BE2C (cell line): ENCODE measurements at regions not wholly inside any gene's neighbourhood (a gene's known extent, or its start where the extent isn't known, plus 50 kb on each side); places are given as distances from the start of the nearest gene placed in this dataset.
"Not testable (repeated sequence)": the region's sequence is repeated elsewhere in the genome, so short reads cannot be mapped to it uniquely, and the experiment has no call there.

Experiments used
- DNase-seq: peaks from one replicate; pipeline ENCODE4 v3.0.0-alpha.2; 2020
- H3K27me3 ChIP-seq: fragments of 250-450 bp; sonication (Bioruptor Pico); 2 replicates; pipeline ENCODE4 v1.5.1; 2020; ENCODE audit warnings: mild to moderate bottlenecking
- H3K36me3 ChIP-seq: fragments of 250-450 bp; sonication (Bioruptor Pico); 2 replicates; pipeline ENCODE4 v1.5.1; 2020; ENCODE audit warnings: mild to moderate bottlenecking
- H3K4me1 ChIP-seq: fragments of 250-450 bp; sonication (Bioruptor Pico); 2 replicates; pipeline ENCODE4 v1.5.1; 2020
- H3K4me3 ChIP-seq: 2 replicates; pipeline ENCODE4 v1.5.1; 2011; ENCODE audit warnings: low read depth, low read length
- H3K9me3 ChIP-seq: fragments of 250-450 bp; sonication (Bioruptor Pico); 2 replicates; pipeline ENCODE4 v1.5.1; 2020
- TF ChIP-seq, protein P1 (sequence below): IDR thresholded peaks from 2 replicates; pipeline ENCODE4 v1.5.1; 2012; ENCODE audit warnings: mild to moderate bottlenecking, low read depth, low read length

GRCh38 chrX:128408842-128409241 is 356.6 kb upstream of the ACTRT1 start:
- DNase-seq = no peak

GRCh38 chrX:128396601-128397000 is 344.4 kb upstream of the ACTRT1 start:
- no peaks in the 10 kb centered on the region for H3K9me3 ChIP-seq
- TF ChIP-seq, protein P1, sequence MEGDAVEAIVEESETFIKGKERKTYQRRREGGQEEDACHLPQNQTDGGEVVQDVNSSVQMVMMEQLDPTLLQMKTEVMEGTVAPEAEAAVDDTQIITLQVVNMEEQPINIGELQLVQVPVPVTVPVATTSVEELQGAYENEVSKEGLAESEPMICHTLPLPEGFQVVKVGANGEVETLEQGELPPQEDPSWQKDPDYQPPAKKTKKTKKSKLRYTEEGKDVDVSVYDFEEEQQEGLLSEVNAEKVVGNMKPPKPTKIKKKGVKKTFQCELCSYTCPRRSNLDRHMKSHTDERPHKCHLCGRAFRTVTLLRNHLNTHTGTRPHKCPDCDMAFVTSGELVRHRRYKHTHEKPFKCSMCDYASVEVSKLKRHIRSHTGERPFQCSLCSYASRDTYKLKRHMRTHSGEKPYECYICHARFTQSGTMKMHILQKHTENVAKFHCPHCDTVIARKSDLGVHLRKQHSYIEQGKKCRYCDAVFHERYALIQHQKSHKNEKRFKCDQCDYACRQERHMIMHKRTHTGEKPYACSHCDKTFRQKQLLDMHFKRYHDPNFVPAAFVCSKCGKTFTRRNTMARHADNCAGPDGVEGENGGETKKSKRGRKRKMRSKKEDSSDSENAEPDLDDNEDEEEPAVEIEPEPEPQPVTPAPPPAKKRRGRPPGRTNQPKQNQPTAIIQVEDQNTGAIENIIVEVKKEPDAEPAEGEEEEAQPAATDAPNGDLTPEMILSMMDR = no peak
- H3K27me3 ChIP-seq = no peaks in the 10 kb centered on the region
- no peak overlapping the region for H3K4me3 ChIP-seq
- H3K36me3 ChIP-seq = no peaks in the 10 kb centered on the region
- no peaks in the 10 kb centered on the region for H3K4me1 ChIP-seq
- DNase-seq = no peak

More at GRCh38 chrX:128408842-128409241, 356.6 kb upstream of the ACTRT1 start:
- TF ChIP-seq, protein P1 = no peak
- H3K36me3 ChIP-seq = no peaks in the 10 kb centered on the region
- no peaks in the 10 kb centered on the region for H3K27me3 ChIP-seq
- H3K9me3 ChIP-seq = no peaks in the 10 kb centered on the region
- H3K4me1 ChIP-seq = no peaks in the 10 kb centered on the region
- no peak overlapping the region for H3K4me3 ChIP-seq

GRCh38 chrX:128383846-128384245 is 331.6 kb upstream of the ACTRT1 start:
- not testable (repeated sequence) for H3K9me3 ChIP-seq, DNase-seq, H3K36me3 ChIP-seq, H3K4me3 ChIP-seq, H3K27me3 ChIP-seq, H3K4me1 ChIP-seq

- Histone ChIP-seq H3K4me1 (no peaks in the 10 kb centered on the region), H3K36me3 (no peaks in the 10 kb centered on the region), H3K27me3 (no peaks in the 10 kb centered on the region), H3K9me3 (no peaks in the 10 kb centered on the region), H3K4me3 (no peak overlapping the region)
- TF ChIP-seq, protein P1 = no peak
- no peak for DNase-seq
Measured at GRCh38 chrX:128365492-128365891, 313.3 kb upstream of the ACTRT1 start.

GRCh38 chrX:128335671-128336070 is 283.5 kb upstream of the ACTRT1 start:
- H3K36me3 ChIP-seq = no peaks in the 10 kb centered on the region
- no peak overlapping the region for H3K4me3 ChIP-seq
- H3K27me3 ChIP-seq = no peaks in the 10 kb centered on the region
- no peaks in the 10 kb centered on the region; the same call in none of the 2 replicates for H3K4me1 ChIP-seq
- TF ChIP-seq, protein P1 = no peak
- DNase-seq = no peak
- H3K9me3 ChIP-seq = no peaks in the 10 kb centered on the region

GRCh38 chrX:128334821-128335220 is 282.6 kb upstream of the ACTRT1 start:
- TF ChIP-seq, protein P1 = no peak
- H3K36me3 ChIP-seq = no peaks in the 10 kb centered on the region
- H3K4me3 ChIP-seq = no peak overlapping the region
- no peaks in the 10 kb centered on the region for H3K27me3 ChIP-seq
- no peak for DNase-seq
- no peaks in the 10 kb centered on the region; the same call in none of the 2 replicates for H3K4me1 ChIP-seq
- H3K9me3 ChIP-seq = no peaks in the 10 kb centered on the region

DNA sequence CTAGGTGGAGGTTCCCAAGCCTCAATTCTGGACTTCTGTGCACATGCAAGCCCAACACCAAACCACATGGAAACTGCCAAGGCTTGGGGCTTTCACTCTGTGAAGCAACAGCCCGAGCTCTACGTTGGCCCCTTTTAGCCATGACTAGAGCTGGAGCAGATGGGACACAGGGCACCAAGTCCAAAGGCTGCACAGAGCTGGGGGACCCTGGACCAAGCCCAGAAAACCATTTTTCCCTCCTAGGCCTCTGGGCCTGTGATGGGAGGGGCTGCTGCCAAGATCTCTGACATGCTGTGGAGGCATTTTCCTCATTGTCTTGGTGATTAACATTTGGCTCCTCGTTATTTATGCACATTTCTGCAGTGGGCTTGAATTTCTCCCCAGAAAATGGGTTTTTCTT is 258.7 kb upstream of the ACTRT1 start:
- H3K9me3 ChIP-seq = no peaks in the 10 kb centered on the region
- no peaks in the 10 kb centered on the region for H3K36me3 ChIP-seq
- TF ChIP-seq, protein P1 = no peak
- no peaks in the 10 kb centered on the region for H3K4me1 ChIP-seq
- H3K4me3 ChIP-seq = no peak overlapping the region
- DNase-seq = no peak
- H3K27me3 ChIP-seq = no peaks in the 10 kb centered on the region
